GM04504 (cell line): ENCODE measurements at regions not wholly inside any gene's neighbourhood (a gene's known extent, or its start where the extent isn't known, plus 50 kb on each side); places are given as distances from the start of the nearest gene placed in this dataset.

ENCODE experiments used
- DNase-seq: peaks from one replicate; pipeline ENCODE4 v3.0.0-alpha.2; 2012; ENCODE audit warnings: low read depth

DNA sequence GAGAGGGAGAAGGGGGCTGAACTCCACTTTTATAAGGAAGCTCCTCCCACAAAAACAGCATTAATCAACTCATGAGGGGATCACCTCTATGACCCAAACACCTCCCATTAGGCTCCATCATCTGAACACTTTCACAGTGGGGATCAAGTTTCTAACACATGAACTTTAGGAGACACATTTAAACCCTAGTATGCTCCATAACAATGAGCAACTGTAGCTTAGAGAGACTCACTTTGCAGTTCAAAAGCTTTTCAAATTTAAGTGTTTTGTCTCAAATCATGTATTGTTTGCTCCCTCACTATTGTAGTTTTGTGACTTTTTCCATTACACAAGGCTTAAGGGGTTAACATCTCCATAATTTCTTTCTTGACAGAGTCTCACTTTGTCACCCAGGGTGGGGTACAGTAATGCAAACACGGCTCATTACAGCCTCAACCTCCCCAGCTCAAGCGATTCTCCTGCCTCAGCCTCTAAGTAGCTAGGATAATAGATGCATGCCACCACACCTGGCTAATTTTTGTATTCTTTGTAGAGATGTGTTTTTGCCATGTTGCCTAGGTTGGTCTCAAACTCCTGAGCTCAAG is 352.7 kb upstream of the CDH20 start:
- DNase-seq, result no peak

DNA sequence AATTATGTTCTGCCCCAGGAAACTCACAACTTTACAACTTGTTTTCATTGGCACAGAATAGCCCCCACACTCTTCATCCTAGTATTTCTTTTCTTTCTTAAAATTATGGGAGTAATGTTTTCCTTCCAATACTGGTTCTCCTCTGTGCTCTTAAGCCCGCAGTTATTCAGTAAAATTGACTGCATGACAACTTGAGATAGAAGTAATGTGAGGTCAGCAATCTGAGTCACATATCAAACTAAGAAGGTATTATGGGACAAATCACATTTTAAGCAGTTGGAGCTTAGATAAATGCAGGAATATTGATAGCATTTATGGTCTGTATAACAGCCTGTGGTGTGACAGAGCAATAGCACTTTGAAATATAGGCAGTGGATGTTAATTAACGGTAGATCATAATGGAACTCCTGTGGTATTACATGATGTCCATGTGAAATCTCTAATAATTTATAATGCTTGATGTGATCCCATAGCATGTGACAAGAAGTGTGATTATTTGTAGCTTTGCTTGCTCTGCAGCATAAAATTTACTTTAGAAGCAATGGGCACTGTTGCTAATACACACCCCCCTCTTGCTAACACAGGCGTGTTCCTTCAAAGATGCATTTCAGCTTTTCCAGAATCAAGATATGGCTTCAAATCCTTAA is 351.4 kb upstream of the CDH20 start:
- DNase-seq, result no peak

DNA sequence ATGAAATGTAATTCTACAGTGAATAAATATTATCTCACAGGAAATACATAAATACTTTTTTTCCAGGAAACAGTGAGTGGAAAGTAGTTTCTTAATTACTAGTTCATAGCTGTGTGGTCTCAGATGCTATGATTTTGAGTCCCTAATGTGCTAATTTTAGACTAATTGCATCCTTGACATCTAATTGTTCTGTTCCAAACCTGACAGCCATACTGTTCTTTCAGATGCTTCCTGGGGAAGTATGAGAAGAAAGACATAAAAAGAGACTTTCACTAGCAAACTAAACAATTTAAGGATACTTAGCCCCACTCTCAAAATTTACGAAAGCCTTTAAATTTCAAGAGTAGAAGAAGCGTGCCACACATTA is 350.9 kb upstream of the CDH20 start:
- DNase-seq, result no peak

DNA sequence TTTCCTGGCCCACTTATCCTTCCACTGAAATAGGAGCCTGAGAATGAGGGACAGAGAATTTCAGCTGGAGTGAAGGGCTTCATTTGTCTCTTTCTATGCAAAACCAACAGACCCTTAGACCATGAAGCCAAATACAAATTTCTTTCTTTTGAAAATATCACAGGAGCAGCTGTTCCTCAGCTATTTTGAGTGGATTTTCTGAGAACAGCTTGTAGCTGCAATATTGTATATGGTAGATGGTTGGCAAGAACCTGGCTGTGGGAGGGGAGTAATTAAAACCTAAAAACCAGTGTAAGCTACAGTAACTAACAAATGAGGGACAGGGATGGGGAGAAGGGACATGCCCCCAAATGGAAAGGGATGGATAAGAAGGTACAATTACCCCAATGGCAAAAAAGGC is 350.3 kb upstream of the CDH20 start:
- DNase-seq, result no peak

DNA sequence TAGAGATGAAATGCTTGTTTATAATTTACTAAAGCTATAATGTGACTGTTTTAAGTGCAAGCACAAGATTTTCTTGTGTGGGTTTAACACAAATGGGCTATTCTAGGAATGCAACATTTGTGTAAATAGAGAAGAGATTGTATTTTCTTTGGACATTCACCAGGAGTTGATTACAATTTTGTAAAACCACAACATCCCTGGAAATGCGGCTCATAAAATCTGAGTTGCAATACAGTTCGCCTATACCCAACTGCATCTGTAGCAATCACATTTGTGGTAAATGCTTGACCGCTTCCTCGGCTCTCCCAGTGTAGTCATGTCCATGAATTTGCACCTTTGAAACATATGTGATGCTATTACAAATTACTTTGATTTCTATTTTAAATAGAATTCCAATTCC is 348.7 kb upstream of the CDH20 start:
- no peak for DNase-seq

DNA sequence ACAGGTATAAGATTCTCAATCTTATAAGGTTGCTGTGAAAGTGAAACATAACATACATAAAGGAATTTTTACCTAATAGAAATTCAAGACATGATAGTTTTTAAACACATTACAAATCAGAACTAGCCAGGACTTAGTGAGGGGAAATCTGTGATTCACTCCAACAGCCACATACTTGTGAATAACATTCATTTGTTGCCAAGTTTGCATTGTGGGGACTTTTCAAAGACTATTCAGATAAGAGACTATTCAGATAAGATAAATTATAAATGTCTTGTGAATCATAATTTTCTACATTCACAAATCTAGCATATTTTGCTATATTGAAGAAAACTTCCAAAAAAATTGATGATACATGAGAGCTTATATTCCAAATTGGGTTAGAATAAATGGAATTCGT is 345.3 kb upstream of the CDH20 start:
- DNase-seq, result no peak

DNA sequence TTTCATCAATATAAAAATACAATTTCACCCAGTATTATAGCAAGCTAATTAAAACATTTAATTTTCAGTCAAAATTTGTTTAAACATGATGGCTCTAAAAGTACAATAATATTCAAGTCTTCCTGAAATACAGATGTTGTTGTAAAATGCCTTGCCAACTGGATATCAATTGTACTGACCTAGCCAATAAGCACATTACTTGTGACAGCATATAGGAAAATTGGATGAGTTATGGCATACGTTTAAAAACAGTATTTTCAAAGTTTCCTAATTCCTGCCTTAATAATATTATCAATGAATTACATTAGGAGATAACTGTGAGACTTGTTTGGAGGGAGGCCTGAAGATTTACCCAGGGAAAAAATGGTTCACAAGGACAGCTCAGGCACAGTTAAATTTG is 336.9 kb upstream of the CDH20 start:
- no peak for DNase-seq

DNA sequence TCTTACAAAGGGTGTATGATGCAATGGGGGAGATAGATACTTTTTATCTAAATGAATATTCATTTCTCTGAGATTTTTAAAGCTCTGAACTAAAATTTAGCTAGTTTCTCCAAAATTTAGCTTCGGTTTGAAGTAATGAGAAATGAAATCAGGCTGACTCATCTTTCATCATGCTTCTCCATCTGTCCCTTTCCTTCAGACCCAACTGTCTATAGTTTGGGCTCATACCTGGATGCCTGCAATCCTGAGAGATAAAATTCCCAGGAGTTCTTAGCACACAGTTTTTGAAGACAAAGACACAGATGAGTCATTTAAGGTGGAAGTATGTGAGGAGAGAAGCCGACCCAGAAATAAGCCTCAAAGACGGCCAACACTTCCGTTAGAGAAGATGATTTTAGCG is 336.4 kb upstream of the CDH20 start:
- no peak for DNase-seq

DNA sequence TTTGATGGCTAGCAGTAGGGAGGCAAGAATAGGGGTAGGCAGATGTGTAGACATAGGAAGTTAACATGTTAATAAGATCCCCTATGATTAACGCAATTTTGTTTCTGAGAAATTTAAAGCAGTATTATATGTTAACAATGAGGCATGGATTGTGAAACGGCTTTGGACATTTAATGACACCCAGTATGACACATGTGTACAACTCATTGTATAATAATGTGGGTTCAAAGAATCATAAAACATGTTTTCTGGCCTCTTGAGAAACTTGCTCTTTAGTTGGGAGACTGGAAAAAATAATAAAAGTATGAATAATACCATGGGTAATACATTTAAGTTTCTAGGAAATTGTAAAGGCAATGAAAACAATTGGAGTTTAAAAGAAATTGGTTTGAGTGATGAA is 332.1 kb upstream of the CDH20 start:
- no peak for DNase-seq

DNA sequence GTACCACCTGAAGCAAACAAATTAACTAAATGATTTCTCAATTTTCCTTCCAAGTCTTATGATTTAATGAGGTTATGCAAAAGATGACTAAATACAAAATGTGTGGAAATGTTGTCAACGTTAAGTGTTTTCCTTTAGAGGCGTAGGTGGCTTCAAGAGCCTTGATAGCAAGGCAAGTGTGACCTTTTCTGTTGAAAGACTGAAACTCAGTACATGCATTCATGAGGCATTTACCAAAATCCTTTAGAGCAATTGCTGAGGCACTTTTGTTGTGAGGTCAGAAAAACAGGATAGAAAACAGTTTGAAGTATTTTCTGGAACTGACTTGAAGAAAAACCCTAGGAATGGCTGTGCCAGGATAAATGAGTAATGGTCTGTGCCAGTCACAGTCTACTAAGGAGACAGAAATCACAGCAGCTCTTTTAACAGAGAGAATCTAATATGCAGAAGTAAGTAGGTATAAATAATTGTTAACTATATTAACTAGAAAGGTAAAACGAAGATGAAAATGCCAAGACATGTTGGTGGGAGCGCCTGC is 326.5 kb upstream of the CDH20 start:
- no peak for DNase-seq

DNA sequence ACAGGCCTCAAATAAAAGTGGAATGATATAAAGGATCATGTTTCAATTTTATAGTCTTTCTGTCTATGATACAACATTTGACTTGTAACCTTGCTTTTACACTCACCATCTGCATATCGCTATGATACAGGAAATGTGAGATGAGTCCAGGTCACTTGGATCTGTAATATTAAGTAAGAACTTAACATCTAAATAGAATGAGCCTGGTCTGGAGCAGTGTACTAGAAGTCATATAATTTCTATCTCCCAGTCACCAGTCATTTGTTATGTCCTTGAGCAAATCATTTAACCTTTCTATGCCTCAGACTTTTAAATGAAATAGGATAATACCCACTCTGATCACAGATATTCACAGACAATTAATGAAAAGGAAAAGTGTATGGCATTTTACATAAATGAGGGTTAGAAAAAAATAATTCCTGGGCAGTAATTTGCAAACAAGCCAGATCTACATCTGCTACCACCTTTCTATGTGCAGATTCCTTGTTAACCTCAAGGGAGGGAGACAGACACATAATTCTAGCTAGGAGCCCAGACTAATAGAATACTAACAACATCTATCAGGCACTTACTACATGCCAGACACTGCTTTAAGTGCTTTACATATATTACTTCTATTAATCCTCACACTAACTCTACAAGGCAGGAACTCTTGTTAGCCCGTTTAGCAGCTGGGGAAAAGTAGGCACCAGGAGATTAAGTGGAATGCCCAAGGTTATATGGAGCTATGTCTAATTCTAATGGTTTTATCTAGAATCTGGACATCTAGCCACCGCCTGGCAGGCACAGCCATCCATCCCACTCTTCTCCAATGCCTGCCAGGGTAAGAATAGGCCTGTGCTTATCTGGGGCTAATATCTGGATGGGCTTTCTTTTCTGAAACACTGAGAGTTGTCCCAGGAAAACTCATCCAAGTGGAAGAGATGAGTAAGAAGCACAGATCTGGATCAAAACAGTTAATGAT is 313.6 kb upstream of the CDH20 start:
- no peak for DNase-seq

DNA sequence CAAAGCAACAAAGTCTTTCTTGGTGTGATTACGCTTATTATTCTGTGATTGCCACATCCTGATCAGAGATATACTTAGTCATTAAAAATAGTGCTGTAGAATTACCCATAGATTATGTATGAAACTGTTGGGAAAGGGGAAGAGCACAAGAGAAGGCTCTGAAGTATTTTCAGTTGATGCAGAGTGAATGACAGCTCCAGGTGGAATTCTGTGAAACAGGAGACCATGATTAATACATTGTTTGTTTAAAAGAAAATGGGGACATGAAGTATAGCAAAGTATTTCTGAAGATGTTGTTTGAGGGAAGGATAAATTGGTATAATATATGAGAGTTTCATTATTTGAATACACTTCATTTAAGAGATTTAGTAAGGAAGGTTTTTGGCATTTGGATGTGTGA is 307.6 kb upstream of the CDH20 start:
- no peak for DNase-seq

DNA sequence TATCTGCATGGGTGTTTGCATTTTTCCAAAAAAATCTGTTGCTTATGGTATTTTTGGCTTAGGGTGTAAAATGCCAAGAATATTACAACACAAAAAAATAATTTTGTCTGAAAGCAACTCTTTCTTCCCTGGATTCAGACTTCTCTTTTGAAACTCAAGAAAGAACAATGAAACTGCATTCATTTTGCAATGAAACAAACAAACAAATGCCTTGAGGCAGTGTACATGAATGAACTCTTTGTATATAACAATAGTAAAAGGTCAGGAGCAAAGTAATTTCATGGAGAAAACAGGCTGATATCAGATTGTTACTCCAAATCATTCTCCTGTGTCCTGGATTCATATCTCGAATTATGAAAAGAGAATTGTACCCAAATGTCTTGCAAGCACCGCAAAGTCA is 301.6 kb upstream of the CDH20 start:
- no peak for DNase-seq

DNA sequence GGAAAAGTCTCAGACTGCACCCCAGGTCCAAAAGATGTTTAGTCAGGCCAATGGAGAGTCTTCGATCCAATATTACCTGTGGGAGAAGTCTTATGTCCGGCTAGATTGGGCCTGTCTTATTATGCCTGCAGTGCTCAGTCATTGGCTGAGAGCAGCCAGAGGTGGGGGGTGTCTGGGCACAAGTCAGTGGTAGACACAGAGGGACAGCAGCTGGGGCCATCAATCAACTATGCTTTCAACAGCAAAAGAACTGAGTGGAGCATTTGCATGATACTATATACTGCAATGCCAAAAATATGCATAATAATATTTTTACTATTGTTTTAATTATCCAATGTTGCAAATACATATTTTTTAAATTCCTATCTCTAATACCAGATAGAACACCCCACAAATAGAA is 298.6 kb upstream of the CDH20 start:
- DNase-seq, result no peak

DNA sequence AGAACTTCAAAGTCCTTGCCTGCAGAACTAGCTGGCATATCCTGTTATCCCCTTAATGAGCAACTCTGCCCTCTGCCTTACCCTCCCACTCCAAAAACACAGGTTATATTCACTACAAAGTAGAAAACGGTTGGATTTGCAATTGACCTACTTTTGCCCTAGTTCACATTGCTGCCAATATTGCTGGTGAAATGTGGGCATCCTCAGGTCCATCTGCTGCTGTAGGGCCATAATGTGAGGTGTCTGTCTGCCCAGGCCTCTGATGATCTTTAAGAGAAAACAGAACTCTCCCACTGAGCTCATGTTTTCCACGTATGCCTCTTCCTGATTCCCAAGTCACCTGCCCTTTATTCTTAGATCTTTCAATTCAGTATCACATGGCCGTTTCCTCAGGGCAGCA is 294.0 kb upstream of the CDH20 start:
- no peak for DNase-seq

DNA sequence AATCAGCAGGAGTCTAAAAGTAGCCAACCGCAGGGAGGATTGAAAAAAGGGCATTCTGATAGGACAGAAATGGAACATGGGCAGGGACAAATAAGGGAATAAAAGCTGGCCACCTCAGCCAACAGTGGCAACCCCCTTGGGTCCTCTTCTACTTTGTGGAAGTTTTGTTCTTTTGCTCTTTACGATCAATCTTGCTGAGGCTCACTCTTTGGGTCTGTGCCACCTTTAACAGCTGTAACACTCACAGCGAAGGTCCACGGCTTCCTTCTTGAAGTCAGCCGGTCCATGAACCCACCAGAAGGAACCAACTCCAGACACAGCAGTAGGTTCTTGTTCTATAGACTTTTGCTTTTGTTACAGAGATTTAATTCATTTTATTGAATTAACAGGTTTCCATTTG is 285.4 kb upstream of the CDH20 start:
- DNase-seq, result no peak

DNA sequence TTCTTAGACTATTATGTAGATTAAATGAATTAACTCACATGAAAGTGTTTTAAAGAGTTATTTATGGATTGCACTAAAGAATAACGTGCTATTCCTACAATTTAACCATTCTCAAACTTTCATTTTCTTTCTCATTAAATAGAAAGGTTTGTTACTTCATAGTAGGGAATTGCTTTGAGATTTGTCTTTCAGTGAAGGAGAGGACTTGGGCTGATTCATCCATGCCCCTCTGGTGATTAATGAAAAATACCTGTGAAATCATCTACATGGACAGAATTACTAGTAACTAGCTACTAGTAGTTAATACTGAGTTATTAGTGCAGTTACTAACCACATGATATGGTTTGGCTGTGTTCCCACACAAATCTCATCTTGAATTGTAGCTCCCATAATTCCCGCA is 275.8 kb upstream of the CDH20 start:
- DNase-seq, result no peak

DNA sequence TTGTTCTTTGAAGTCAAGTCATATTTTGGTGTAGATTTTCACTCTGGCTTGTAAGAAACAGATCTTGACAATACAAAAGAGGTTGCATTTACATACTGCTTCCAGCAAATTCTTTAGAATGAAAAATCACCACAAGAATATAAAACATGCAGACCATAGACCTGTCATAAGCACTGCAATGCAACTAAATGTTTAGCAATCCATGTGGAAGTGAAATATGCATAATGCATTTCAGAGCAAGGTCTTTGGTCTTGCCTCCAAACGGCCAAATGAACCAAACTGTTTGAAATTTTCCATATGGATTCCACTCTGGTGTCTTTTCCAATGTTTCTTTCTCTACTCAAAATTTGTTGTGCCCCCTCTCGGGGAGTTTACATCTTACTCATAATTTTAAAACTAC is 271.0 kb upstream of the CDH20 start:
- no peak for DNase-seq

DNA sequence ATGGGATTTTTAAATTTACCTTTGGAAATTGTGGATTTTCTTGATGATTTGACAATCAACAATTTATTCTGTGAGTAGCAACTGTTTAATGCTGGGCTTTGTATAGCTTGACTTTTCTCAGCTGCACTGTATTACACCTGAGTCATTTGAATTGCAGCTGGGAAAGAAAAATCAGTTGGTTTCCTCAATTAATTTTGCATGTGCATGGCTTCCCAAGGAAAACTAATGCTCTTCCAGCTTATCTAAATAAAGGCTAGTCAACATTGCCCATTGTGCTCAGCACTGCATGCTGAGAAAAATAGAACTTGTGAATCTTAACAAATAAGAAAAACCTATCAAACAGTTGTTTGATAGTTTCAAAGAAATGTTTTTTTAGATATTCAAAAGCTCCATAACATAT is 268.3 kb upstream of the CDH20 start:
- DNase-seq, result no peak

DNA sequence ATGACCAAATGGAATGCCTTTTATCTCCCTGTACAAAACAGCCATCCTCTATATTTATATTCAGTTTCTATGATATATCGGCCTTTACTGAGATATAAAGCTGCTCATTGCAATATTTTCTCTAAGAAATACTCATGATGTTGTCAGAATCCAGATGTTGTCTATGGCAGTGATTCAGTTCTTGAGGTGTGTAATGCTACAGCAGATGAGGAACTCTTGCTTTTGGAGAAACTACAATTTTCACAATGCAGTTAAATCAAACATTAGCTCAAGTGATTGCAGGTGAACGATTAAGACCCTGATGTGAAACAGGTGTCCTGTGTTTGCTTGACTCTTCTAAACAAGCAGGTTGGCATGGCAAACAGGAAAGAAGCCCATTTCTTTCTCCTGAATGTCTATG is 256.2 kb upstream of the CDH20 start:
- no peak for DNase-seq

DNA sequence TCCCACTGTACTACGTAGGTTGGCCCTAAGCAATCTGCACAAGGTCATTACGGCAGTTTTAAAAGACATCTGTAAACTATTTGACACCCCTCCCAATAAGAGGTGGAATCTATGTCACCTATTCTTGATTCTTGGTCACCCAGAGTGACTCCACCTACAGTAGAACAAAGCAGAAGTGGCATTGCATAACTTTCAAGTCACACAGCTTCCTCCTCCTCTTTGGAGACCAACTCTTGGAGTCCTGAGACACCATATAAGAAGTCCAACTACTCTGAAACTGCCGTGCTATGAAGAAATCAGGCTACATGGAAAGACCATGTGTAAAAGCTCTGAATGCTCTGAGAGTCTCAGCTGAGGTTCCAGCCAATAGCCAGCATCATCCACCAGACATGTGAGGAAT is 253.5 kb upstream of the CDH20 start:
- no peak for DNase-seq

DNA sequence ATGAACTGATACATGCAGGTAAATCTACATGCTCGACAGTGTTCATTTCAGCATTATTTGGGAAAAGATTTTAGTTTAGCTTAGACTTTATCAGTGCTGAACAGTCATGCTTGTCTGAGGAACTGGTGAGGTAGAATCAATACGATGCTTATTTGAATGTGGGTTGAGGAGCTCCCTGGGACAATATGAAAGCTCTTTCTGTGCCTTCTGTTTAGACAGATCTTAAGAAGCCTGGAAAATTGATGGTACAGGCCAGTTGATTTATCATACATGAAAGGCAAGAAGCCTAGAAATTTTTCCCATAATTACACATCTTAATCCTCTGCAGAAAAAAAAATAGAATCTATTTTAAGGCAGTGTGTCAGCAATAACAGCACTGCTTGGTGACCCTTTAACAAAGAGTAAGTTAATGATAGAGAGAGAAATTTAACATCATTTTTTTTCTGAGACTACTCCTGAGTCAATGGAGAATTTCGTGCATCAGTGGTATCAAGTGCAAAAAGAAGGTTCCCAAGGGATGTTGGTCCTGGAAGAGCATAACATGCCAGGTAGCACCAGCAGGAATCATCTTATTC is 252.2 kb upstream of the CDH20 start:
- no peak for DNase-seq
